Stimulated activated CD4-positive, alpha-beta T cell treated with anti-CD3 and anti-CD28 coated beads, Interleukin-2, amount 100 ng/mL, for 24 hours (primary cell): ENCODE measurements at regions not wholly inside any gene's neighbourhood (a gene's known extent, or its start where the extent isn't known, plus 50 kb on each side); places are given as distances from the start of the nearest gene placed in this dataset.

Experiments used
- DNase-seq, 2 donors: peaks; one replicate each; pipeline ENCODE4 v3.0.0-alpha.2; 2020

GRCh38 chr3:127457546-127458145, 132.9 kb downstream of the TPRA1 start:
- no peak for DNase-seq

GRCh38 chr3:127457094-127457475, 133.4 kb downstream of the TPRA1 start:
- DNase-seq: peak in 1 of 2 donors; percentile 56

GRCh38 chr3:127456471-127457093, 134.0 kb downstream of the TPRA1 start:
- DNase-seq: peak in 1 of 2 donors; percentile 13

GRCh38 chr3:127455541-127456450, 134.7 kb downstream of the TPRA1 start:
- DNase-seq: peak; percentile 55 to 79

- DNase-seq: no peak
Observed at GRCh38 chr3:127454968-127455367, 135.6 kb downstream of the TPRA1 start.

- DNase-seq: no peak
Observed at GRCh38 chr3:127454051-127454450, 136.5 kb downstream of the TPRA1 start.

- no peak for DNase-seq
Observed at GRCh38 chr3:127452321-127452821, 138.2 kb downstream of the TPRA1 start.

- DNase-seq: no peak
Observed at GRCh38 chr3:127451321-127451720, 139.2 kb downstream of the TPRA1 start.

- DNase-seq: no peak
Observed at GRCh38 chr3:127450331-127450730, 140.2 kb downstream of the TPRA1 start.

GRCh38 chr3:127449486-127450212, 140.9 kb downstream of the TPRA1 start:
- DNase-seq: no peak

GRCh38 chr3:127448671-127449070, 141.9 kb downstream of the TPRA1 start:
- DNase-seq: no peak

- no peak for DNase-seq
Observed at GRCh38 chr3:127448161-127448561, 142.4 kb downstream of the TPRA1 start.

GRCh38 chr3:127446756-127447155, 143.8 kb downstream of the TPRA1 start:
- no peak for DNase-seq

- no peak for DNase-seq
Observed at GRCh38 chr3:127445581-127446343, 144.8 kb downstream of the TPRA1 start.

GRCh38 chr3:127444761-127445160, 145.8 kb downstream of the TPRA1 start:
- no peak for DNase-seq

GRCh38 chr3:127443581-127444375, 146.8 kb downstream of the TPRA1 start:
- no peak for DNase-seq

GRCh38 chr3:127442506-127442905, 148.0 kb downstream of the TPRA1 start:
- no peak for DNase-seq

- no peak for DNase-seq
Observed at GRCh38 chr3:127441764-127442163, 148.8 kb downstream of the TPRA1 start.

GRCh38 chr3:127440384-127440783, 150.1 kb downstream of the TPRA1 start:
- peak in 1 of 2 donors; percentile 6 for DNase-seq

GRCh38 chr3:127439621-127440020, 150.9 kb downstream of the TPRA1 start:
- DNase-seq: peak in 1 of 2 donors; percentile 9

GRCh38 chr3:127438951-127439350, 151.1 kb upstream of the PRR20G start:
- DNase-seq: peak in 1 of 2 donors; percentile 8
